ENCODE measurements at regions not wholly inside any gene's neighbourhood (a gene's known extent, or its start where the extent isn't known, plus 50 kb on each side); places are given as distances from the start of the nearest gene placed in this dataset.

GRCh38 chr9:14530841-14531240, 162.4 kb downstream of the ZDHHC21 start:
- no peaks in the 10 kb centered on the region for H3K9me3 ChIP-seq (ENCODE audit: low read length)
- H3F3A ChIP-seq (ENCODE audit: low read length, unreplicated experiment) = no peaks in the 10 kb centered on the region
- H3K9me2 ChIP-seq (replicated peaks; ENCODE audit: low read length) = no peaks in the 10 kb centered on the region
- TF ChIP-seq EZH2 (IDR thresholded peaks at IDR 0.05; ENCODE audit: low read length, unreplicated experiment) (no peak), EZH2phosphoT487 (IDR thresholded peaks at IDR 0.05; ENCODE audit: borderline replicate concordance, low read length) (no peak), CTCF (conservative IDR thresholded peaks at IDR 0.05; ENCODE audit: low read depth, low read length) (no peak)
- H3K4me2 ChIP-seq (ENCODE audit: low read length) = no peak overlapping the region
- ChIA-PET CTCF (interaction anchor here (0.6 kb wide), 1 partner anchor 163 kb away, joined by 3 read pairs; no protein-coding TSS in a partner anchor), POLR2A (ENCODE audit: unreplicated experiment) (no interaction called here)
- BruUV-seq (replicated peaks) = no TSS peak
- H3K27ac ChIP-seq (ENCODE audit: low read length) = no peak overlapping the region
- H3K4me3 ChIP-seq (ENCODE audit: low read length) = no peak overlapping the region
- H3K79me2 ChIP-seq (ENCODE audit: low read length) = no peaks in the 10 kb centered on the region
- intact Hi-C loops (cut with micrococcal nuclease) = no loop called here
- no peak for ATAC-seq
- H3K4me1 ChIP-seq (ENCODE audit: insufficient read depth, low read length) = peaks cover 10% of the 10 kb centered on the region; the same call in 1 of the 2 replicates
- no peak overlapping the region for H3K9ac ChIP-seq (ENCODE audit: low read length)
- H4K20me1 ChIP-seq (ENCODE audit: low read length) = no peaks in the 10 kb centered on the region
- H3K36me3 ChIP-seq (ENCODE audit: low read depth, low read length) = no peaks in the 10 kb centered on the region
- no peak for DNase-seq
- H3K27me3 ChIP-seq (ENCODE audit: low read length) = no peaks in the 10 kb centered on the region
- H2AFZ ChIP-seq (ENCODE audit: low read length) = no peak overlapping the region

- no peaks in the 10 kb centered on the region for H3K9me3 ChIP-seq (ENCODE audit: low read length)
- no peaks in the 10 kb centered on the region for H3K36me3 ChIP-seq (ENCODE audit: low read depth, low read length)
- no peak for DNase-seq
- no peaks in the 10 kb centered on the region for H3K27me3 ChIP-seq (ENCODE audit: low read length)
- H3K9ac ChIP-seq (ENCODE audit: low read length) = no peak overlapping the region
- H3F3A ChIP-seq (ENCODE audit: low read length, unreplicated experiment) = no peaks in the 10 kb centered on the region
- CTCF ChIA-PET = no interaction called here
- no peak for ATAC-seq
- BruUV-seq (replicated peaks) = no TSS peak
- H3K4me3 ChIP-seq (ENCODE audit: low read length) = no peak overlapping the region
- no peaks in the 10 kb centered on the region for H3K9me2 ChIP-seq (replicated peaks; ENCODE audit: low read length)
- POLR2A ChIA-PET (ENCODE audit: unreplicated experiment) = no interaction called here
- no peaks in the 10 kb centered on the region for H3K79me2 ChIP-seq (ENCODE audit: low read length)
- TF ChIP-seq EZH2phosphoT487 (IDR thresholded peaks at IDR 0.05; ENCODE audit: borderline replicate concordance, low read length) (no peak), CTCF (conservative IDR thresholded peaks at IDR 0.05; ENCODE audit: low read depth, low read length) (no peak)
- no peak overlapping the region for H3K4me2 ChIP-seq (ENCODE audit: low read length)
- no peaks in the 10 kb centered on the region for H4K20me1 ChIP-seq (ENCODE audit: low read length)
- H3K4me1 ChIP-seq (ENCODE audit: insufficient read depth, low read length) = peaks cover 10% of the 10 kb centered on the region; the same call in 1 of the 2 replicates
- H3K27ac ChIP-seq (ENCODE audit: low read length) = no peak overlapping the region
- intact Hi-C loops (cut with micrococcal nuclease) = no loop called here
- H2AFZ ChIP-seq (ENCODE audit: low read length) = no peak overlapping the region
These were observed 162.9 kb downstream of the ZDHHC21 start for GRCh38 chr9:14530366-14530765.

GRCh38 chr9:14529629-14530028, 163.6 kb downstream of the ZDHHC21 start:
- no peak overlapping the region for H3K4me3 ChIP-seq (ENCODE audit: low read length)
- H3F3A ChIP-seq (ENCODE audit: low read length, unreplicated experiment) = no peaks in the 10 kb centered on the region
- TF ChIP-seq EZH2phosphoT487 (IDR thresholded peaks at IDR 0.05; ENCODE audit: borderline replicate concordance, low read length) (no peak), CTCF (conservative IDR thresholded peaks at IDR 0.05; ENCODE audit: low read depth, low read length) (no peak), EZH2 (IDR thresholded peaks at IDR 0.05; ENCODE audit: low read length, unreplicated experiment) (no peak)
- no peaks in the 10 kb centered on the region for H4K20me1 ChIP-seq (ENCODE audit: low read length)
- intact Hi-C loops (cut with micrococcal nuclease) = no loop called here
- H2AFZ ChIP-seq (ENCODE audit: low read length) = no peak overlapping the region
- BruUV-seq (replicated peaks) = no TSS peak
- no peak overlapping the region for H3K9ac ChIP-seq (ENCODE audit: low read length)
- CTCF ChIA-PET = no interaction called here
- no peaks in the 10 kb centered on the region for H3K36me3 ChIP-seq (ENCODE audit: low read depth, low read length)
- H3K79me2 ChIP-seq (ENCODE audit: low read length) = no peaks in the 10 kb centered on the region
- no peaks in the 10 kb centered on the region for H3K27me3 ChIP-seq (ENCODE audit: low read length)
- no peaks in the 10 kb centered on the region for H3K9me3 ChIP-seq (ENCODE audit: low read length)
- POLR2A ChIA-PET (ENCODE audit: unreplicated experiment) = no interaction called here
- H3K4me2 ChIP-seq (ENCODE audit: low read length) = no peak overlapping the region
- peaks cover 10% of the 10 kb centered on the region; the same call in 1 of the 2 replicates for H3K4me1 ChIP-seq (ENCODE audit: insufficient read depth, low read length)
- DNase-seq = no peak
- no peaks in the 10 kb centered on the region for H3K9me2 ChIP-seq (replicated peaks; ENCODE audit: low read length)
- ATAC-seq = no peak
- no peak overlapping the region for H3K27ac ChIP-seq (ENCODE audit: low read length)

Measured in PC-3 (cell line).